Chondrocyte (in vitro differentiated cells): ENCODE measurements at regions not wholly inside any gene's neighbourhood (a gene's known extent, or its start where the extent isn't known, plus 50 kb on each side); places are given as distances from the start of the nearest gene placed in this dataset.
"Not testable (repeated sequence)": the region's sequence is repeated elsewhere in the genome, so short reads cannot be mapped to it uniquely, and the experiment has no call there.

Source experiments
- DNase-seq: peaks from one replicate; pipeline ENCODE4 v3.0.0; 2021; ENCODE audit warnings: mixed read lengths, low spot score
- H3K27ac Mint-ChIP-seq: one replicate; pipeline ENCODE4 v1.8.0; 2021; ENCODE audit warnings: mild to moderate bottlenecking, moderate library complexity, mixed read lengths; ENCODE audit not compliant: unreplicated experiment
- H3K27me3 Mint-ChIP-seq: 2 replicates; pipeline ENCODE4 v1.8.0; 2021; ENCODE audit warnings: low read depth, mixed read lengths
- H3K36me3 Mint-ChIP-seq: 2 replicates; pipeline ENCODE4 v1.8.0; 2021; ENCODE audit warnings: low read depth, mixed read lengths
- H3K4me1 Mint-ChIP-seq: 2 replicates; pipeline ENCODE4 v1.8.0; 2021; ENCODE audit warnings: low read depth, mild to moderate bottlenecking, mixed read lengths
- H3K4me3 Mint-ChIP-seq: one replicate; pipeline ENCODE4 v1.8.0; 2021; ENCODE audit warnings: mild to moderate bottlenecking, moderate library complexity, mixed read lengths; ENCODE audit not compliant: unreplicated experiment
- H3K9me3 Mint-ChIP-seq: 2 replicates; pipeline ENCODE4 v1.8.0; 2021; ENCODE audit warnings: low read depth, mixed read lengths
- TF ChIP-seq, protein P1 (sequence below): fragments of 200-600 bp; sonication (generic); IDR thresholded peaks from 2 replicates; pipeline ENCODE4 v1.5.0; 2021; ENCODE audit warnings: antibody characterized with exemption, mild to moderate bottlenecking, moderate library complexity

DNA sequence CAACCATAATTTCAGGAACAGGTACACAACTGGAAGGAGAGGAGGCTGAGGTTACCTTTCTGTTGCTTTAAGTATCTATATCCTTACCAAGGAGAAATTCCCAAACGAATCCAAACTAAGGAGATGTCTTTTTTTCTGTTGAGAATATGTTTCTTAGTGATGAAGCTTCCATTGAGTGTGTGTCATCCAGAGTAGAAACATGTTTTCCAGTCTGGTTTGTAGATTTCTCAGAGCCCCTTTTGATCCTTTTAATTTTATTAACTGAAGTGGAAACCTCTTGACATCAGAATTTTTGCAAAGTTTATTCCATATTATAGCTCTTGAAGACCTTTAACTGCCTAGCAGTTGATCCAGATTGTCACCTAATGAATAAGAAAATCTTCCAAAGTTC is 207.1 kb upstream of the FERD3L start:
- no peaks in the 10 kb centered on the region for H3K27me3 Mint-ChIP-seq
- H3K9me3 Mint-ChIP-seq = no peaks in the 10 kb centered on the region
- H3K4me1 Mint-ChIP-seq = peaks cover 14% of the 10 kb centered on the region
- no peaks in the 10 kb centered on the region for H3K36me3 Mint-ChIP-seq
- no peak for DNase-seq
- no peak overlapping the region for H3K27ac Mint-ChIP-seq
- H3K4me3 Mint-ChIP-seq = no peak overlapping the region
- TF ChIP-seq, protein P1, sequence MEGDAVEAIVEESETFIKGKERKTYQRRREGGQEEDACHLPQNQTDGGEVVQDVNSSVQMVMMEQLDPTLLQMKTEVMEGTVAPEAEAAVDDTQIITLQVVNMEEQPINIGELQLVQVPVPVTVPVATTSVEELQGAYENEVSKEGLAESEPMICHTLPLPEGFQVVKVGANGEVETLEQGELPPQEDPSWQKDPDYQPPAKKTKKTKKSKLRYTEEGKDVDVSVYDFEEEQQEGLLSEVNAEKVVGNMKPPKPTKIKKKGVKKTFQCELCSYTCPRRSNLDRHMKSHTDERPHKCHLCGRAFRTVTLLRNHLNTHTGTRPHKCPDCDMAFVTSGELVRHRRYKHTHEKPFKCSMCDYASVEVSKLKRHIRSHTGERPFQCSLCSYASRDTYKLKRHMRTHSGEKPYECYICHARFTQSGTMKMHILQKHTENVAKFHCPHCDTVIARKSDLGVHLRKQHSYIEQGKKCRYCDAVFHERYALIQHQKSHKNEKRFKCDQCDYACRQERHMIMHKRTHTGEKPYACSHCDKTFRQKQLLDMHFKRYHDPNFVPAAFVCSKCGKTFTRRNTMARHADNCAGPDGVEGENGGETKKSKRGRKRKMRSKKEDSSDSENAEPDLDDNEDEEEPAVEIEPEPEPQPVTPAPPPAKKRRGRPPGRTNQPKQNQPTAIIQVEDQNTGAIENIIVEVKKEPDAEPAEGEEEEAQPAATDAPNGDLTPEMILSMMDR = no peak

DNA sequence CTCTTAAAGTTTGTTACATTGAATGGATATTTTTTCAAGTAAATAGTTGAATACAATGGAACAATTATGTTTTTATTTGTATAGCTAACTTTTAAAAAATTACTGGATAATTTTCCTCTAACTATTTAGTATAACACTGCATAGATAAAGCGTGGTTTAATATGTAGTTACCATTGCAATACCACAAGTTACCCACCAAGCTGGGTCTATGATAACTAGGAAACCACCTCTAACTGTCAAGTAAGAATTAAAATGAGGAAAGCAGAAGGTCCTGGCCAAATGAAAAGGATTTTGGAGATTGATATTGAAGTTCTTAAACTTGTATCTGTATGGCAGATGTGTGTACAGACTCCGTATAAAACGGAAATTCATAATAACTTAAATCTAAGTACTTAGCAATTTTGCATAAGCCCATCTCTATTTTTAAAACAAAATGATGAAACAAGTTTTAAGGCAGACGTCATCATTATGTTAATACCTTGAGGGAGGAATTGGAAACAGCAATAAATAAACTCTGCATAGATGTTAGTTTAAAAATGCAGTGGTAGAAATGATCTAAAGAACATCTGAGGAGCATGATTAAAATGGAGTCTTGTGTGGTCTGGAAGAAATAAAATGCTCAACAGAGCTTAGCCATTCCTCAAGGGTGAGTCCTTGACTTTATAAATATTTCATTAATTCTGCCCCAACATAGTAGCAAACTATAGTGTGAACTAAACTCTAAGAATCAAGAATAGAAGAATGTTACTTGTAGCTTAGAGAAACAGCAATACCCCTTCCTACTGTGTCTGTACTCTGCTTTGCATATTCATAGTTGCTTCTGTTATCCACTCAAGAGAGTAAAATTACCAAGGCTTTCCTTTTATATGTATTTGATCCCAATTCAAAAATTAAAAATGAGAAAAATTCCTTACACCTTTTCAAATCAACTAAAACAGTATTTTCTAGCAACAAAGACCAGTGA is 206.4 kb upstream of the FERD3L start:
- H3K4me3 Mint-ChIP-seq = no peak overlapping the region
- H3K27ac Mint-ChIP-seq = no peak overlapping the region
- no peaks in the 10 kb centered on the region for H3K9me3 Mint-ChIP-seq
- TF ChIP-seq, protein P1 = no peak
- no peaks in the 10 kb centered on the region for H3K36me3 Mint-ChIP-seq
- H3K4me1 Mint-ChIP-seq = peaks cover 14% of the 10 kb centered on the region
- no peaks in the 10 kb centered on the region for H3K27me3 Mint-ChIP-seq
- DNase-seq = no peak

DNA sequence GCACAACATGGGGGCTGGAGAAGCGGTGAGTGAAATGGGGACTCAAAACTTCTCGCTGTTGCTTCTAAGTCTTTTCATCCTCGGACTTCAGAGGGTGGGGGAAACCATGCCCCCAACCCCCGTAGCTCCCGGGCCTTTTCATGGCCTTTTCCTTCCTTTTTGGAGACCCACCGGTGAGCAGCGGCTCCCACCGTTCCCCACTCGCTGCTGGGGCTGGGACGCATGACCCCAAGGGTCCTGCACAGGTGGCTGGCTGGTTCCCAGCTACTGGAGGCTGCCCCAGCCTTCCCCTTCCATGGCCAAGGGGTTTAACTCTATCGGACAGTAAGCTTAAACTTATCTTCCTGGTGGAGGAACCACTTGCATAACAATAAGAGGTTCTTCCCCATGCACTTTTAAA is 194.3 kb upstream of the FERD3L start:
- no peaks in the 10 kb centered on the region for H3K36me3 Mint-ChIP-seq
- H3K4me3 Mint-ChIP-seq = no peak overlapping the region
- no peaks in the 10 kb centered on the region for H3K27me3 Mint-ChIP-seq
- H3K9me3 Mint-ChIP-seq = no peaks in the 10 kb centered on the region
- TF ChIP-seq, protein P1 = no peak
- no peak for DNase-seq
- no peak overlapping the region for H3K27ac Mint-ChIP-seq
- peaks cover 3% of the 10 kb centered on the region for H3K4me1 Mint-ChIP-seq

DNA sequence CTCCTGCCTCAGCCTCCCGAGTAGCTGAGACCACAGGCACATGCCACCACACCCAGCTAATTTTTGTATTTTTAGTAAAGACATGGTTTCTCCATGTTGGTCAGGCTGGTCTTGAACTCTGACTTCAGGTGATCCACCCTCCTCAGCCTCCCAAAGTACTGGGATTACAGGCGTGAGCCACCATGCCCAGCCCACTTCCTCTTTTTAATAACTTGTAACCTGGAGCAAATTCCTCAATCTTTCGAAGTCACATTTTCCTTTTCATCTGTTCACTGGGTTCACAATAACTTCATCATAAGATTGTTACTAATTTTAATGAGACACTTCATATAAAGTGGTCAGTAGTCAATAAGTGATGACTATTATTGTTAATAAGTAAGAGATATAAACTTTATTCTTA is 193.3 kb upstream of the FERD3L start:
- not testable (repeated sequence) for H3K36me3 Mint-ChIP-seq, H3K9me3 Mint-ChIP-seq, H3K4me3 Mint-ChIP-seq, H3K27ac Mint-ChIP-seq, H3K27me3 Mint-ChIP-seq, DNase-seq, H3K4me1 Mint-ChIP-seq

DNA sequence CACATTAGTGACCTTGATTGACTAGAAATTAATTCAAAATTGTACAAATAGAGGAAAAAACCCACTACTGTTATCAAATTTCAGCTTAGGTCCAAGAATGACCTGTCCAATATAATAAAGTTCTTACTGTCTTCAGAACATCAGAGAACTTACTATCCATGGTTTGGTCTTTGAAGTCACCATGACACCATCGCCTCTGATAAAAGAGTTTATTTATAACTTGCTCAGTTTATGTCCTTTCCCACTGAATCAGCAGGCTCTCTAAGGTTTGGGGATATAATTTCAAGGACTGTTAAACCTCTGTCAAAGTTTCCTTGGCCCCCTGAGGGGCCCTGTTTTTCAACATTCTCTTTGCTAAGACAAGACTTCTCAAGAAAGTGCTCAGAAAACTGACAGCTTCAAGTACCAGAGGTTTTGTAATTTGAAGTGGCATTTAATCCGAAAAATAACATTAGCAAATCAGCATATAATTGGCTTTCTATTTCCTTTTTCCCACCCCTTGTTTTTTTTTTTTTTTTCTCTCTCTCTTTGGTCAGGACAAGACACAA is 191.7 kb upstream of the FERD3L start:
- Mint-ChIP-seq H3K27me3 (no peaks in the 10 kb centered on the region), H3K9me3 (no peaks in the 10 kb centered on the region), H3K36me3 (no peaks in the 10 kb centered on the region), H3K4me3 (no peak overlapping the region), H3K27ac (no peak overlapping the region), H3K4me1 (peaks cover 3% of the 10 kb centered on the region)
- TF ChIP-seq, protein P1 = no peak
- DNase-seq = no peak
